ENCODE measurements at regions not wholly inside any gene's neighbourhood (a gene's known extent, or its start where the extent isn't known, plus 50 kb on each side); places are given as distances from the start of the nearest gene placed in this dataset.

DNA sequence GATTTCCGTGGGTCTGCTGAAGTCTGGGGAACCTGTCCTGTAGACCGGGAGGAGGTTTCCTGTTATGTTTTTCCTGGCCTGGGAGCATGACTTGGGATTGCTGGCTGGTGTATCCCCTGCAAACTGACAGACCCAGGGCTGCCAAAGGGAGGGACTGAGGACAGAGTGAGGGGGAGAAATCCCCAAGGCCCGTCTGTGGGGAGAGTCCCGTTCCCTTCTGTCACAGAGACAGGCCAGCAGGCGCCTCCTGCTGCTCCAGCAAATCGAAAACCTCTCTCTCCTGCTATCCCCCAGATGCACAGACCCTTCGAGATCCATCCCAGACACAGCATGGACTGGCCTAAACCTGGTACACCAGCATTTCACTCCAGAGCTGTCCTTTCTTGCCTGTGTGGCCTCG lies 56.2 kb upstream of the ALDH1B1 start:
- no peak overlapping the region for H3K4me3 ChIP-seq (ENCODE audit: low read depth, low read length)
- DNase-seq (ENCODE audit: low read depth): no peak
- TF ChIP-seq, protein P1, sequence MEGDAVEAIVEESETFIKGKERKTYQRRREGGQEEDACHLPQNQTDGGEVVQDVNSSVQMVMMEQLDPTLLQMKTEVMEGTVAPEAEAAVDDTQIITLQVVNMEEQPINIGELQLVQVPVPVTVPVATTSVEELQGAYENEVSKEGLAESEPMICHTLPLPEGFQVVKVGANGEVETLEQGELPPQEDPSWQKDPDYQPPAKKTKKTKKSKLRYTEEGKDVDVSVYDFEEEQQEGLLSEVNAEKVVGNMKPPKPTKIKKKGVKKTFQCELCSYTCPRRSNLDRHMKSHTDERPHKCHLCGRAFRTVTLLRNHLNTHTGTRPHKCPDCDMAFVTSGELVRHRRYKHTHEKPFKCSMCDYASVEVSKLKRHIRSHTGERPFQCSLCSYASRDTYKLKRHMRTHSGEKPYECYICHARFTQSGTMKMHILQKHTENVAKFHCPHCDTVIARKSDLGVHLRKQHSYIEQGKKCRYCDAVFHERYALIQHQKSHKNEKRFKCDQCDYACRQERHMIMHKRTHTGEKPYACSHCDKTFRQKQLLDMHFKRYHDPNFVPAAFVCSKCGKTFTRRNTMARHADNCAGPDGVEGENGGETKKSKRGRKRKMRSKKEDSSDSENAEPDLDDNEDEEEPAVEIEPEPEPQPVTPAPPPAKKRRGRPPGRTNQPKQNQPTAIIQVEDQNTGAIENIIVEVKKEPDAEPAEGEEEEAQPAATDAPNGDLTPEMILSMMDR (IDR thresholded peaks at IDR 0.05; ENCODE audit: control insufficient read depth, extremely low read depth, insufficient read depth): no peak

- no peak for DNase-seq (ENCODE audit: low read depth)
- H3K4me3 ChIP-seq (ENCODE audit: low read depth, low read length): no peak overlapping the region
- TF ChIP-seq, protein P1 (IDR thresholded peaks at IDR 0.05; ENCODE audit: control insufficient read depth, extremely low read depth, insufficient read depth): no peak
These were observed 56.8 kb upstream of the ALDH1B1 start for GRCh38 chr9:38335686-38336085.

GRCh38 chr9:38334234-38334633 lies 58.3 kb upstream of the ALDH1B1 start:
- no peak for DNase-seq (ENCODE audit: low read depth)
- H3K4me3 ChIP-seq (ENCODE audit: low read depth, low read length): no peak overlapping the region
- TF ChIP-seq, protein P1 (IDR thresholded peaks at IDR 0.05; ENCODE audit: control insufficient read depth, extremely low read depth, insufficient read depth): peak; percentile 31

- no peak for DNase-seq (ENCODE audit: low read depth)
- H3K4me3 ChIP-seq (ENCODE audit: low read depth, low read length): no peak overlapping the region
- TF ChIP-seq, protein P1 (IDR thresholded peaks at IDR 0.05; ENCODE audit: control insufficient read depth, extremely low read depth, insufficient read depth): no peak
These were observed 59.5 kb upstream of the ALDH1B1 start for GRCh38 chr9:38333047-38333446.

DNA sequence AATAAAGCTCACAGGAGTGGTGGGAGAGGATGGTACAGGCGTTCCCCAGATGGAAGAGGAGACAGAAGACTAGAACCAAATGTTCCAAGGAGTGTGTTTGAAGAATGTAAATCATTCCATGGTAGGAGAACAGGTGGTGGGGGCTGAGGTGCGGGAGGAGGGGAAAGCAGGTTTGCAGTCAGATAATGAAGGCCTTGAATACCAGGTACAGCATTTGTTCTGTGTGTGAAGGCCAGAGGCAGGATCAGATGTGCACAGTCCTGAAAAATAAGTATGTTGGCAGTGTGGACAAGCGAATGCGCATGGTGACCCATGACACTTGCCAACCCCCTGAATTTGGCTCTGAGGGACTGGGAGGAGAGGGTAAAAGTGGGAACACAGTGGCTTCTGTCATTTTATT lies 59.9 kb upstream of the ALDH1B1 start:
- no peak for DNase-seq (ENCODE audit: low read depth)
- H3K4me3 ChIP-seq (ENCODE audit: low read depth, low read length): no peak overlapping the region
- TF ChIP-seq, protein P1 (IDR thresholded peaks at IDR 0.05; ENCODE audit: control insufficient read depth, extremely low read depth, insufficient read depth): no peak

DNA sequence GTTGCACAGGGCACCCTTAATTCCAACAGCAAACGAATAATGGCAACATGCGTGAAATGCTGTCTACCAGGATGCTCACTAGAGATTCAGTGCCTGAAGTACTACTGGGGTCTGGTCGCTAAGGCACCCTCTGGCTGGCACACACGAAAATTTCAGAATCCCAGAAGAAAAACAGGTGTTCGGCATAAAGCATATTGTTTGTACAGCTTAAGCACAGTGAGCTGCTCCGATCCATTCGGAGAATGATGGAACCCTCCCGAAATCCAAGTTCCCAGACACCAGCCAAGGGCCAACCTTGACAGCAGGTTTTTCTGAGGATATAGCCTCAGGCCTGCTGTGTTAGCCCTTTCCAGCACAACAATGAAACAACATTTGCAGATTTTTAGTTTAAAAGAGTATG lies 61.4 kb upstream of the ALDH1B1 start:
- TF ChIP-seq, protein P1 (IDR thresholded peaks at IDR 0.05; ENCODE audit: control insufficient read depth, extremely low read depth, insufficient read depth): no peak

DNA sequence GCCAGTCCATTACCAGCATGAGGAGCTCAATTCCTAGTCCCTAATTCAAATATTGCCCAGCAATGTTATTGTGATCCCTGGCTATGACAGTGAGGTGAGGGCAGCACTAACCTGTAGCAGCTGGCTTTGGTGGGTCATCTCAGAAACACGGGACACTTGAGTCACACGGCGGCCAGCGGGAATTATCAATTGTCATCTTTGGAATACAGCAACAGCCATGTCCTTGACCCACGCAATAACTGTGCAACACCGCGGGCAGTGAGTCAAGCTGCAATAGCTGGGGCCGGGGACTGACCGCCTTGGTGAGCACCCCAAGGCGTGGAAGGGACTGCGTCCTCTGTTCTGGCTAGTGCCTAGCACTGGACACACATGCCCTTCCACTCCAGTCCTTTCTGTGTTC lies 62.5 kb upstream of the ALDH1B1 start:
- no peak overlapping the region for H3K4me3 ChIP-seq (ENCODE audit: low read depth, low read length)
- DNase-seq (ENCODE audit: low read depth): no peak

More for the DNA sequence above, 61.4 kb upstream of the ALDH1B1 start:
- DNase-seq (ENCODE audit: low read depth): no peak
- no peak overlapping the region for H3K4me3 ChIP-seq (ENCODE audit: low read depth, low read length)

More for the DNA sequence above, 62.5 kb upstream of the ALDH1B1 start:
- TF ChIP-seq, protein P1 (IDR thresholded peaks at IDR 0.05; ENCODE audit: control insufficient read depth, extremely low read depth, insufficient read depth): no peak

Measured in LNCaP clone FGC (cell line).